ENCODE measurements at regions not wholly inside any gene's neighbourhood (a gene's known extent, or its start where the extent isn't known, plus 50 kb on each side); places are given as distances from the start of the nearest gene placed in this dataset.

DNA sequence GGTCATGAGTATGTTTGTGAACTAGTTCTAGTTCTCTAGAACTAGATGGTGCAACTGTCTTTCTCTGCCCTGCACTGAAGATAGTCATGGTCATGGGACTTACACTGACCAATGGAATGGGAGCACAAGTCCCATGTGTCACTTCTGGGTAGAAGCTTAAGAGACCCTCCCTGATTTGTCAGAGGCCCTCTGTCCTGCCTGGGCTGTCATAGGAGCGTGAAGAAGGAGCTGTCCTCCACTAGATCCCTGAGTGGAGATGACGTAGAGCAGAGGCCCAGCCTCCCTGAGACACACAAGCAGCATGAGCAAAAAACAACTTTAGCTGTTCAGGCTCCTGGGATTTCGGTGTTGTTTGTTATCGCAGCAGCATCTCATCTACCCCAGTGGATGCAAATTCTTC is 514.5 kb downstream of the PREX1 start:
- Histone ChIP-seq H3K9ac (ENCODE audit: insufficient read depth, low read length, poor library complexity, severe bottlenecking) (no peak overlapping the region), H3K4me2 (replicated peaks; ENCODE audit: extremely low read depth, low read length, poor library complexity, severe bottlenecking) (no peak overlapping the region), H2AFZ (ENCODE audit: insufficient read depth, low read depth, low read length, poor library complexity, severe bottlenecking) (no peak overlapping the region), H3K79me2 (ENCODE audit: insufficient read depth, low read length) (no peaks in the 10 kb centered on the region), H3K27me3 (ENCODE audit: control insufficient read depth in 2 of 2, insufficient read depth in 2 of 2, low read length in 2 of 2) (no peaks in the 10 kb centered on the region), H3K9me3 (replicated peaks in 1 of 2; ENCODE audit: control insufficient read depth in 1 of 2, insufficient read depth in 1 of 2, low read length in 2 of 2) (no peaks in the 10 kb centered on the region), H3K36me3 (replicated peaks in 1 of 2; ENCODE audit: control insufficient read depth in 1 of 2, insufficient read depth in 2 of 2, low read length in 2 of 2) (no peaks in the 10 kb centered on the region), H3K4me1 (ENCODE audit: control insufficient read depth in 1 of 2, insufficient read depth in 2 of 2, low read length in 2 of 2) (no peaks in the 10 kb centered on the region), H4K20me1 (ENCODE audit: insufficient read depth, low read length) (no peaks in the 10 kb centered on the region), H3K27ac (ENCODE audit: low read depth in 1 of 2, low read length in 2 of 2) (no peak overlapping the region), H3K4me3 (replicated peaks in 1 of 3; ENCODE audit: low read depth in 2 of 3, low read length in 3 of 3) (no peak overlapping the region)
- H3K9me3 Mint-ChIP-seq: peaks cover 0 to 5% (median 3%) of the 10 kb centered on the region in 7 donors
- H3K36me3 Mint-ChIP-seq: no peaks in the 10 kb centered on the region
- intact Hi-C loops (cut with micrococcal nuclease): no loop called here
- no peak overlapping the region for H3K27ac Mint-ChIP-seq
- WGBS (ENCODE audit: insufficient coverage): 100% methylated on average over 3 of the region's 4 CpGs
- DNase-seq: no peak
- peaks cover 4 to 19% (median 11%) of the 10 kb centered on the region in 3 donors for H3K27me3 Mint-ChIP-seq (ENCODE audit: low read depth in 3 of 3)
- H3K4me3 Mint-ChIP-seq: no peak overlapping the region
- H3K4me1 Mint-ChIP-seq: no peaks in the 10 kb centered on the region
- TF ChIP-seq, protein P1, sequence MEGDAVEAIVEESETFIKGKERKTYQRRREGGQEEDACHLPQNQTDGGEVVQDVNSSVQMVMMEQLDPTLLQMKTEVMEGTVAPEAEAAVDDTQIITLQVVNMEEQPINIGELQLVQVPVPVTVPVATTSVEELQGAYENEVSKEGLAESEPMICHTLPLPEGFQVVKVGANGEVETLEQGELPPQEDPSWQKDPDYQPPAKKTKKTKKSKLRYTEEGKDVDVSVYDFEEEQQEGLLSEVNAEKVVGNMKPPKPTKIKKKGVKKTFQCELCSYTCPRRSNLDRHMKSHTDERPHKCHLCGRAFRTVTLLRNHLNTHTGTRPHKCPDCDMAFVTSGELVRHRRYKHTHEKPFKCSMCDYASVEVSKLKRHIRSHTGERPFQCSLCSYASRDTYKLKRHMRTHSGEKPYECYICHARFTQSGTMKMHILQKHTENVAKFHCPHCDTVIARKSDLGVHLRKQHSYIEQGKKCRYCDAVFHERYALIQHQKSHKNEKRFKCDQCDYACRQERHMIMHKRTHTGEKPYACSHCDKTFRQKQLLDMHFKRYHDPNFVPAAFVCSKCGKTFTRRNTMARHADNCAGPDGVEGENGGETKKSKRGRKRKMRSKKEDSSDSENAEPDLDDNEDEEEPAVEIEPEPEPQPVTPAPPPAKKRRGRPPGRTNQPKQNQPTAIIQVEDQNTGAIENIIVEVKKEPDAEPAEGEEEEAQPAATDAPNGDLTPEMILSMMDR (IDR thresholded peaks at IDR 0.05): no peak

DNA sequence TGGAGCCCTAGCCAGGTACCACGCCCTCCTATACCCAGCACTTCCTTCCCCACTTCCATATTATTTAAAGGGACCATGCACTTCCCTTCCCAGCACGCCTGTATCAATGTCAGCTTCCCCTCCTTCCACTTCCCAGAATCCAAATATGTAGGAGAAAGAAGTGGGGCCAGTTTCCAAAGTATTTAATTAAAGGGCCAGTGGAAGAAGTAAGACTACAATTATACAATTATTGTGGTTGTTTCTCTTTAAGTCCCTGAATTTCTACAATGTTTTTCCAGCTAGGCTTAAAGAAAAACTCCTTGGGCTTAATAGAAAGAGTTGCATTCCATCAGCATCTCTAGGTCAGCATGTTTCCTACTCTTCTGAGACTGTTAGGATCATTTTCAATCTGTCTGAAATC is 515.8 kb downstream of the PREX1 start:
- TF ChIP-seq, protein P1 (IDR thresholded peaks at IDR 0.05): no peak
- Mint-ChIP-seq H3K27me3 (ENCODE audit: low read depth in 3 of 3) (peaks cover 3 to 22% (median 14%) of the 10 kb centered on the region in 3 donors), H3K4me1 (no peaks in the 10 kb centered on the region), H3K4me3 (no peak overlapping the region), H3K27ac (no peak overlapping the region), H3K36me3 (no peaks in the 10 kb centered on the region), H3K9me3 (peaks cover 0 to 6% (median 3%) of the 10 kb centered on the region in 7 donors)
- no peaks in the 10 kb centered on the region for H3K27me3 ChIP-seq (ENCODE audit: control insufficient read depth in 2 of 2, insufficient read depth in 2 of 2, low read length in 2 of 2)
- intact Hi-C loops (cut with micrococcal nuclease): no loop called here
- no peak overlapping the region for H2AFZ ChIP-seq (ENCODE audit: insufficient read depth, low read depth, low read length, poor library complexity, severe bottlenecking)
- no peak overlapping the region for H3K9ac ChIP-seq (ENCODE audit: insufficient read depth, low read length, poor library complexity, severe bottlenecking)
- no peak overlapping the region for H3K27ac ChIP-seq (ENCODE audit: low read depth in 1 of 2, low read length in 2 of 2)
- H3K4me2 ChIP-seq (replicated peaks; ENCODE audit: extremely low read depth, low read length, poor library complexity, severe bottlenecking): no peak overlapping the region
- H3K79me2 ChIP-seq (ENCODE audit: insufficient read depth, low read length): no peaks in the 10 kb centered on the region
- H3K4me1 ChIP-seq (ENCODE audit: control insufficient read depth in 1 of 2, insufficient read depth in 2 of 2, low read length in 2 of 2): no peaks in the 10 kb centered on the region
- H4K20me1 ChIP-seq (ENCODE audit: insufficient read depth, low read length): no peaks in the 10 kb centered on the region
- no peaks in the 10 kb centered on the region for H3K36me3 ChIP-seq (replicated peaks in 1 of 2; ENCODE audit: control insufficient read depth in 1 of 2, insufficient read depth in 2 of 2, low read length in 2 of 2)
- no peak for DNase-seq
- H3K9me3 ChIP-seq (replicated peaks in 1 of 2; ENCODE audit: control insufficient read depth in 1 of 2, insufficient read depth in 1 of 2, low read length in 2 of 2): no peaks in the 10 kb centered on the region
- WGBS (ENCODE audit: insufficient coverage): 40% methylated on average over 1 of the region's 2 CpGs
- no peak overlapping the region for H3K4me3 ChIP-seq (replicated peaks in 1 of 3; ENCODE audit: low read depth in 2 of 3, low read length in 3 of 3)

Data from CD14-positive monocyte (primary cell).